Peyer's patch (tissue), 4 donors: ENCODE measurements at regions not wholly inside any gene's neighbourhood (a gene's known extent, or its start where the extent isn't known, plus 50 kb on each side); places are given as distances from the start of the nearest gene placed in this dataset.
"Not testable (repeated sequence)": the region's sequence is repeated elsewhere in the genome, so short reads cannot be mapped to it uniquely, and the experiment has no call there.

ENCODE experiments used
- POLR2A ChIP-seq, 2 donors: fragments of 450-650 bp; IDR thresholded peaks; one replicate each; pipeline ENCODE4 v1.5.1; 2017; ENCODE audit warnings: antibody characterized with exemption in 2 of 2, mild to moderate bottlenecking in 2 of 2, moderate library complexity in 2 of 2
- TF ChIP-seq, protein P1 (sequence below), 6 experiments: fragments of 450-650 bp in 4 of 6; fragments of 200-600 bp in 2 of 6; sonication (generic) in 1 of 6; IDR thresholded peaks; one replicate each; pipeline ENCODE4 v1.5.1; 2017 to 2019; ENCODE audit warnings: antibody characterized with exemption in 6 of 6, mild to moderate bottlenecking in 3 of 6, moderate library complexity in 1 of 6

DNA sequence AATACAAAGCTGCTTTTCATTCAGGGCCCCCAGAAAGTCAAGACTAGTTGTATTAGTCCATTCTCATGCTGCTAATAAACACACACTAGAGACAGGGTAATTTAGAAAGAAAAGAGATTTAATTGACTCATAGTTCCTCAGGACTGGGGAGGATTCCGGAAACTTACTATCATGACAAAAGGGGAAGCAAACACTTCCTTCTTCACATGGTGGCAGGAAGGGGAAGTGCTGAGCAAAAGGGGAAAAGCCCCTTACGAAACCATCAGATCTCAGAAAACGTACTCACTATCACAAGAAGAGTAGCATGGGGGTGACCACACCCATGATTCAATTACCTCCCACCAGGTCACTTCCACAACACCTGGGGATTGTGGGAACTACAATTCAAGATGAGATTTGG lies 373.8 kb upstream of the FRG1 start:
- TF ChIP-seq, protein P1, sequence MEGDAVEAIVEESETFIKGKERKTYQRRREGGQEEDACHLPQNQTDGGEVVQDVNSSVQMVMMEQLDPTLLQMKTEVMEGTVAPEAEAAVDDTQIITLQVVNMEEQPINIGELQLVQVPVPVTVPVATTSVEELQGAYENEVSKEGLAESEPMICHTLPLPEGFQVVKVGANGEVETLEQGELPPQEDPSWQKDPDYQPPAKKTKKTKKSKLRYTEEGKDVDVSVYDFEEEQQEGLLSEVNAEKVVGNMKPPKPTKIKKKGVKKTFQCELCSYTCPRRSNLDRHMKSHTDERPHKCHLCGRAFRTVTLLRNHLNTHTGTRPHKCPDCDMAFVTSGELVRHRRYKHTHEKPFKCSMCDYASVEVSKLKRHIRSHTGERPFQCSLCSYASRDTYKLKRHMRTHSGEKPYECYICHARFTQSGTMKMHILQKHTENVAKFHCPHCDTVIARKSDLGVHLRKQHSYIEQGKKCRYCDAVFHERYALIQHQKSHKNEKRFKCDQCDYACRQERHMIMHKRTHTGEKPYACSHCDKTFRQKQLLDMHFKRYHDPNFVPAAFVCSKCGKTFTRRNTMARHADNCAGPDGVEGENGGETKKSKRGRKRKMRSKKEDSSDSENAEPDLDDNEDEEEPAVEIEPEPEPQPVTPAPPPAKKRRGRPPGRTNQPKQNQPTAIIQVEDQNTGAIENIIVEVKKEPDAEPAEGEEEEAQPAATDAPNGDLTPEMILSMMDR (IDR thresholded peaks at IDR 0.05) = not testable (repeated sequence)
- not testable (repeated sequence) for TF ChIP-seq POLR2A (IDR thresholded peaks at IDR 0.05)
